ENCODE measurements at regions not wholly inside any gene's neighbourhood (a gene's known extent, or its start where the extent isn't known, plus 50 kb on each side); places are given as distances from the start of the nearest gene placed in this dataset.

DNA sequence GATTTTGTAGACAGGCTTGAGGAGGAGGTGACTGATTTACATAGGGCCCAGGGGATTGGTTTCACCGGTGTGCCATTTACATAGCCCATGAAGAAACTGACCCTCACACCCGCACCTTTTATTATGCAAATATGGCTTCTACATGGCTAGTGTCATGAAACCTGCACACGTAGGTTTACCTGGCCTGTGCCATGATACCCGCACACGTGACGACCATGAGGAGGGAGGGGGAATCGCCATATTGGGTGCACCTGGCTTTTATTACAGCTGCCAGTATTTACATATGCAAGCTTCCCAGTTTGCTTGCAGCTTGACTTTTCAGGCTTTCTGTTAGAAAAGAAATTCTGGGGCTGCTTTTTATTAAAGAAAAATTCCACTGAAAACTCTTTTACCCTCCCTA lies 359.7 kb downstream of the ADAM29 start:
- no peak for TF ChIP-seq POLR2A (IDR thresholded peaks at IDR 0.05)
- TF ChIP-seq, protein P1, sequence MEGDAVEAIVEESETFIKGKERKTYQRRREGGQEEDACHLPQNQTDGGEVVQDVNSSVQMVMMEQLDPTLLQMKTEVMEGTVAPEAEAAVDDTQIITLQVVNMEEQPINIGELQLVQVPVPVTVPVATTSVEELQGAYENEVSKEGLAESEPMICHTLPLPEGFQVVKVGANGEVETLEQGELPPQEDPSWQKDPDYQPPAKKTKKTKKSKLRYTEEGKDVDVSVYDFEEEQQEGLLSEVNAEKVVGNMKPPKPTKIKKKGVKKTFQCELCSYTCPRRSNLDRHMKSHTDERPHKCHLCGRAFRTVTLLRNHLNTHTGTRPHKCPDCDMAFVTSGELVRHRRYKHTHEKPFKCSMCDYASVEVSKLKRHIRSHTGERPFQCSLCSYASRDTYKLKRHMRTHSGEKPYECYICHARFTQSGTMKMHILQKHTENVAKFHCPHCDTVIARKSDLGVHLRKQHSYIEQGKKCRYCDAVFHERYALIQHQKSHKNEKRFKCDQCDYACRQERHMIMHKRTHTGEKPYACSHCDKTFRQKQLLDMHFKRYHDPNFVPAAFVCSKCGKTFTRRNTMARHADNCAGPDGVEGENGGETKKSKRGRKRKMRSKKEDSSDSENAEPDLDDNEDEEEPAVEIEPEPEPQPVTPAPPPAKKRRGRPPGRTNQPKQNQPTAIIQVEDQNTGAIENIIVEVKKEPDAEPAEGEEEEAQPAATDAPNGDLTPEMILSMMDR (IDR thresholded peaks at IDR 0.05 in 4 of 5, conservative IDR thresholded peaks at IDR 0.05 in 1 of 5): no peak

Data from gastrocnemius medialis (tissue), 4 donors.